Osteocyte (in vitro differentiated cells): ENCODE measurements at regions not wholly inside any gene's neighbourhood (a gene's known extent, or its start where the extent isn't known, plus 50 kb on each side); places are given as distances from the start of the nearest gene placed in this dataset.

Experiments
- DNase-seq: peaks from one replicate; pipeline ENCODE4 v3.0.0; 2021; ENCODE audit warnings: mixed read lengths; ENCODE audit not compliant: unreplicated experiment; ENCODE audit errors: extremely low spot score
- H3K27ac Mint-ChIP-seq: one replicate; pipeline ENCODE4 v1.8.0; 2021; ENCODE audit warnings: mild to moderate bottlenecking, mixed read lengths; ENCODE audit not compliant: unreplicated experiment
- H3K27me3 Mint-ChIP-seq: one replicate; pipeline ENCODE4 v1.8.0; 2021; ENCODE audit warnings: mixed read lengths; ENCODE audit not compliant: unreplicated experiment
- H3K36me3 Mint-ChIP-seq: one replicate; pipeline ENCODE4 v1.8.0; 2021; ENCODE audit warnings: mixed read lengths; ENCODE audit not compliant: unreplicated experiment
- H3K4me1 Mint-ChIP-seq: one replicate; pipeline ENCODE4 v1.8.0; 2021; ENCODE audit warnings: mixed read lengths; ENCODE audit not compliant: unreplicated experiment
- H3K4me3 Mint-ChIP-seq: one replicate; pipeline ENCODE4 v1.8.0; 2021; ENCODE audit warnings: mild to moderate bottlenecking, moderate library complexity, mixed read lengths; ENCODE audit not compliant: unreplicated experiment
- H3K9me3 Mint-ChIP-seq: one replicate; pipeline ENCODE4 v1.8.0; 2021; ENCODE audit warnings: mixed read lengths; ENCODE audit not compliant: unreplicated experiment
- TF ChIP-seq, protein P1 (sequence below): fragments of 200-600 bp; sonication (generic); IDR thresholded peaks from 2 replicates; pipeline ENCODE4 v1.5.0; 2021; ENCODE audit warnings: antibody characterized with exemption, mild to moderate bottlenecking, moderate library complexity

DNA sequence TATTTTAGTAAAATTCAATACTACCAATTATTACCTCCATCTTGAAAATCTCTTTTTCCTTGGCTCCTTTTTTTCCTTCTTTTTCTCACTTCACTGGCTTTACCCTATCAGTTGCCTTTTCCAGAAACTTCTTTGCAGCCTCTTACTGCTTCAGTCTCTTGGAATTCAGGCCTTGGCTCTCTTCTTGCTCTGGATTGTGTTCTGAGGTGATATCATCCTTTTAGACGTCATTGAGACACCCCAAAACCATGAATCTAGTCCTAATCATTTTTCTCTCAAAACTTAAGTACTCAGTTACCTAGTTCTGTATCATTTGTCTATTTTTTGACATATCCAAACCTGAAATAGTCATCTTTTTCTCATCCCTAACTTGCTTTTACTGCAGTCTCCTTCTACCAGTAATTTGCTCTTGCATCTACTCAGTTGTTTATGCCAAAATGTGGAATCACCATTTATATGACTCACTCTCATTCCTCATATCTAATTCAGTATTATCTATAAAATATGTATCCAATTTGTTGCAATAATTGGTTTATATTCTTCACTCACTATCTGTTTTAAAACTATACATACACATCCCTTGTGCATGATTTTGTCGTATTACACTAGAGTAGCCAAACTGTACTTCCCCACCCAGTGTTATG is 703.2 kb upstream of the CCDC54 start:
- Mint-ChIP-seq H3K4me1 (no peaks in the 10 kb centered on the region), H3K27me3 (no peaks in the 10 kb centered on the region), H3K4me3 (no peak overlapping the region), H3K27ac (no peak overlapping the region), H3K9me3 (peaks cover 5% of the 10 kb centered on the region), H3K36me3 (peaks cover 2% of the 10 kb centered on the region)
- TF ChIP-seq, protein P1, sequence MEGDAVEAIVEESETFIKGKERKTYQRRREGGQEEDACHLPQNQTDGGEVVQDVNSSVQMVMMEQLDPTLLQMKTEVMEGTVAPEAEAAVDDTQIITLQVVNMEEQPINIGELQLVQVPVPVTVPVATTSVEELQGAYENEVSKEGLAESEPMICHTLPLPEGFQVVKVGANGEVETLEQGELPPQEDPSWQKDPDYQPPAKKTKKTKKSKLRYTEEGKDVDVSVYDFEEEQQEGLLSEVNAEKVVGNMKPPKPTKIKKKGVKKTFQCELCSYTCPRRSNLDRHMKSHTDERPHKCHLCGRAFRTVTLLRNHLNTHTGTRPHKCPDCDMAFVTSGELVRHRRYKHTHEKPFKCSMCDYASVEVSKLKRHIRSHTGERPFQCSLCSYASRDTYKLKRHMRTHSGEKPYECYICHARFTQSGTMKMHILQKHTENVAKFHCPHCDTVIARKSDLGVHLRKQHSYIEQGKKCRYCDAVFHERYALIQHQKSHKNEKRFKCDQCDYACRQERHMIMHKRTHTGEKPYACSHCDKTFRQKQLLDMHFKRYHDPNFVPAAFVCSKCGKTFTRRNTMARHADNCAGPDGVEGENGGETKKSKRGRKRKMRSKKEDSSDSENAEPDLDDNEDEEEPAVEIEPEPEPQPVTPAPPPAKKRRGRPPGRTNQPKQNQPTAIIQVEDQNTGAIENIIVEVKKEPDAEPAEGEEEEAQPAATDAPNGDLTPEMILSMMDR: no peak
- DNase-seq: no peak

- no peaks in the 10 kb centered on the region for H3K4me1 Mint-ChIP-seq
- peaks cover 2% of the 10 kb centered on the region for H3K36me3 Mint-ChIP-seq
- no peaks in the 10 kb centered on the region for H3K27me3 Mint-ChIP-seq
- peaks cover 5% of the 10 kb centered on the region for H3K9me3 Mint-ChIP-seq
- DNase-seq: no peak
- no peak overlapping the region for H3K27ac Mint-ChIP-seq
- H3K4me3 Mint-ChIP-seq: no peak overlapping the region
- TF ChIP-seq, protein P1: no peak
These were observed 701.8 kb upstream of the CCDC54 start for GRCh38 chr3:106675451-106675850.

GRCh38 chr3:106678657-106679390 is 698.4 kb upstream of the CCDC54 start:
- peaks cover 3% of the 10 kb centered on the region for H3K4me1 Mint-ChIP-seq
- H3K36me3 Mint-ChIP-seq: no peaks in the 10 kb centered on the region
- peaks cover 5% of the 10 kb centered on the region for H3K9me3 Mint-ChIP-seq
- TF ChIP-seq, protein P1: no peak
- DNase-seq: no peak
- H3K27me3 Mint-ChIP-seq: no peaks in the 10 kb centered on the region
- no peak overlapping the region for H3K4me3 Mint-ChIP-seq
- H3K27ac Mint-ChIP-seq: no peak overlapping the region

DNA sequence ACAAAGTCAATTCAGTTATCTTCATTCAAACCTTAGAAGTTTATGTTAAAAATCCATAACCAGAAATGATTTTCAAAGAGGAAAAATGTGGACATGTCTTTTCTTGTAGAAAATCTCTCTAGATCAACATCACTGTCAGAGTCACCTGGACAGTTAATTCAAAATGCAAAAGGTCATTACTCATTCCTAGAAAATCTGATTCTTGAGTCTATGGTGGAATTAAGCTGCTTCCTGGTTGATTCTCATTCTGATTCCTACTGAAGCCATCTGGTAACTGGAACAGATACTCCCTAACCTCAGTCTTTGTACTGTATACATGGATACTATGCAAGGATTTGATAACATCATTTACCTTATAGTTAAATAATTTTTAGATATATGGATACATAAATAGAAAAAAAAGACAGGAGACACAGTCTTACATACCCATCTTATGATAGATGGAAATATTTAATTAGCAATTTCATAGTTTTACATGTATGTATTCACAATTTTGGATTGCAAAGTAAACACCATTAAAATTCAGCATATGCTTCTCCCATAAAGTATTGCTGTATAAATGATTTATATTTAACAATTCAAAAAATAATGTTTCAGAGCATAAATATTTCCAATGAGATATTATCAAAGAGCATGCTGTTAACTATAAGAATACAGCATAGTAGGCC is 693.2 kb upstream of the CCDC54 start:
- TF ChIP-seq, protein P1: no peak
- Mint-ChIP-seq H3K27ac (no peak overlapping the region), H3K9me3 (no peaks in the 10 kb centered on the region), H3K36me3 (no peaks in the 10 kb centered on the region), H3K4me3 (no peak overlapping the region), H3K27me3 (no peaks in the 10 kb centered on the region), H3K4me1 (peaks cover 9% of the 10 kb centered on the region)
- no peak for DNase-seq

DNA sequence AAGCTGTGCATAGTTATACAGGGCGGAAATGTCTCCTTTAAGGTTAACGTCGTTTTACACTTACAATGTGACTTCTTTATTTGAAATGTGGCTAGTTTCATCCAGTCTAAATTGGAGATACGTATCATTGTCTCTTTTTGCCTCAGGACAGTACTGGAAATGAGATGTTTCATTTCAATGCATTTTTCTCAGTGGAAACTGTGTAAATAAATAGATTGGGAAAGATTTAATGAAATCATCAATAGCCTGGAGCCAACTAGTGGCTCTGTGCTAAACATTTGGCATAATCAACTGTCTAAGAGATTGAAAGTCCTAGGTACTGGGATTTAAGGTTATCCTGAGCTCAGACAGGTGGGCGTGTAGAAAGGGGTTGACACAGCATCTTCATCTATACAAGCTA is 691.5 kb upstream of the CCDC54 start:
- no peaks in the 10 kb centered on the region for H3K27me3 Mint-ChIP-seq
- no peak for DNase-seq
- H3K27ac Mint-ChIP-seq: no peak overlapping the region
- no peaks in the 10 kb centered on the region for H3K9me3 Mint-ChIP-seq
- TF ChIP-seq, protein P1: no peak
- no peak overlapping the region for H3K4me3 Mint-ChIP-seq
- no peaks in the 10 kb centered on the region for H3K36me3 Mint-ChIP-seq
- H3K4me1 Mint-ChIP-seq: peaks cover 9% of the 10 kb centered on the region
